Skeletal muscle satellite cell (primary cell): ENCODE measurements at regions not wholly inside any gene's neighbourhood (a gene's known extent, or its start where the extent isn't known, plus 50 kb on each side); places are given as distances from the start of the nearest gene placed in this dataset.
"Not testable (repeated sequence)": the region's sequence is repeated elsewhere in the genome, so short reads cannot be mapped to it uniquely, and the experiment has no call there.

ENCODE experiments used
- H3K27me3 ChIP-seq: 2 replicates; pipeline ENCODE4 v1.7.0; 2013; ENCODE audit warnings: low read length; ENCODE audit not compliant: control insufficient read depth, insufficient read depth
- H3K36me3 ChIP-seq: 2 replicates; pipeline ENCODE4 v1.7.0; 2013; ENCODE audit warnings: mild to moderate bottlenecking, control low read depth, low read length; ENCODE audit not compliant: insufficient read depth
- H3K4me1 ChIP-seq: 2 replicates; pipeline ENCODE4 v1.7.0; 2013; ENCODE audit warnings: low read length; ENCODE audit not compliant: control insufficient read depth, insufficient read depth
- H3K4me2 ChIP-seq: 2 replicates; pipeline ENCODE4 v1.7.0; 2013; ENCODE audit warnings: mild to moderate bottlenecking, low read length
- H3K4me3 ChIP-seq: 2 replicates; pipeline ENCODE4 v1.7.0; 2013; ENCODE audit warnings: low read length
- H3K9ac ChIP-seq: 2 replicates; pipeline ENCODE4 v1.7.0; 2013; ENCODE audit warnings: mild to moderate bottlenecking, low read depth, low read length, moderate library complexity
- H3K9me3 ChIP-seq: replicated peaks from 2 replicates; pipeline ENCODE4 v1.7.0; 2013; ENCODE audit warnings: mild to moderate bottlenecking, control low read depth, low read length

DNA sequence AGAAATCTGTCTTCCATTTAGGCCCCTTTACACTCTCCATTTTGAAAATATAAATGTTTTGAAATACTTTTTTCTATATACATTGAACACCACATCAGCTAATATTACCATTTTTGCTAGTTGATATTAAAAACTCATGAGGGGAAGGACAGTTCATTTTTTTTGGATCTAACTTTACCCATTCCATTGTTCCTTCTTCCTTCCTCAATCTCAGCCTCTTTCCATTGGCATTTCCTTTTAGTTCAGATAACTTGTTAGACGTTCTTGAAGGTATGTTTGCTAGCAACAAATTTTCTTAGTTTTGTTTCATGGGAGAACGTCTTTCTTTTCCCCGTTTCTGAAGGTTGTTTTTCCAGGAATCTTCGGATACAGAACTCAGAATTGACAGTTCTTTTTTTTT, 759.0 kb downstream of the SOCS6 start:
- Histone ChIP-seq H3K9me3 (peaks cover 3% of the 10 kb centered on the region), H3K36me3 (no peaks in the 10 kb centered on the region), H3K27me3 (no peaks in the 10 kb centered on the region), H3K4me3 (no peak overlapping the region), H3K9ac (no peak overlapping the region), H3K4me1 (no peaks in the 10 kb centered on the region), H3K4me2 (no peak overlapping the region)

DNA sequence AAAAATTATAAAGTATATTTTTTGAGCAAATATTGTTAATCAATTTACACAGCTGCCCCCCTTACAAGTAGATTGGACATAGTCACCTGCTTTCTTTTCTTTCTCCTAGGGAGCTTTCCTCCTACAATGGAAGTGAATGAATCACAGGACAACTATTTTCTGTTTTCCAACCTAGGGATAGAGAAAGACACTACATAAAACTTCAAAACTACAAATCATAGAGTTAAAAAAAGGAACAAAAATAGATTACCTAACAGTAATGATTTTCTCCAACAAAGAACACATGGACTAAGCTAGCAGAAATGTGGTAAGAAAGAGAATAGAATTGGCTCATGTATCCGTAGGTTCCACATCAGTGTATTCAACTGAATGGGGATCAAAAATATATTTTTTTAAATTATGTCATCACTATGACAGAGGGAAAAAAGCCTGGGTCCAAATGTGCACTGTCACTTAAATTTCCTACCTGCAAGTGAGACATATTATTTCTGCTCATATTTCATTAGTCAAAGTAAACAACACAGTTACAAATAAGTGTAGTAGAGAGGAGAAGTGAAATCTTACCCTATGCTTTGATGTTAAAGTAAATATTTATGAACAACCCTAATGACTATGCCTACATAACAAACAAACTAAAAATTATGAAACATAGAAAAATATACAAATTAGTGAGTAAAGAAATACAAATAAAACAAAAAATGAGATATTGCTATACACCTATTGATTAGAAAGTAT, 756.7 kb downstream of the SOCS6 start:
- Histone ChIP-seq H3K36me3 (no peaks in the 10 kb centered on the region), H3K9ac (no peak overlapping the region)

DNA sequence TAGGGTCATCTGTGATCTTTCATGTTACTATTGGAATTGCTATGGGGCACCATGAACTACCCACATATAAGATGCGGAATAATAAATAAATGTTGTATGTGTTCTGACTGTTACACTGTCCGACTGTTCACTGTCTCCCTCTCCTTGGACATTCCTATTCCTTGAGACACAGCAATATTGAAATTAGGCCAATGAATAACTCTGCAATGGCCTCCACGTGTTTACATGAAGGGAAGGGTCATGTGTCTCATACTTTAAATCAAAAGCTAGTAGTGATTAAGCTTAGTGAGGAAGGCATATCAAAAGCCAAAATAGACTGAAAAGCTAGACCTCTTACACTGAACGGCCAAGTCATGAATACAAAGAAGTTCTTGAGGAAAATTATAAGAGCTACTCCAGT, 751.3 kb downstream of the SOCS6 start:
- H3K9ac ChIP-seq: no peak overlapping the region
- no peaks in the 10 kb centered on the region for H3K4me1 ChIP-seq
- no peaks in the 10 kb centered on the region for H3K9me3 ChIP-seq
- H3K36me3 ChIP-seq: no peaks in the 10 kb centered on the region
- H3K4me2 ChIP-seq: no peak overlapping the region
- H3K27me3 ChIP-seq: no peaks in the 10 kb centered on the region
- no peak overlapping the region for H3K4me3 ChIP-seq

More for the DNA sequence above, 756.7 kb downstream of the SOCS6 start:
- no peak overlapping the region for H3K4me2 ChIP-seq
- H3K9me3 ChIP-seq: peaks cover 3% of the 10 kb centered on the region
- no peak overlapping the region for H3K4me3 ChIP-seq
- no peaks in the 10 kb centered on the region for H3K27me3 ChIP-seq
- no peaks in the 10 kb centered on the region for H3K4me1 ChIP-seq

DNA sequence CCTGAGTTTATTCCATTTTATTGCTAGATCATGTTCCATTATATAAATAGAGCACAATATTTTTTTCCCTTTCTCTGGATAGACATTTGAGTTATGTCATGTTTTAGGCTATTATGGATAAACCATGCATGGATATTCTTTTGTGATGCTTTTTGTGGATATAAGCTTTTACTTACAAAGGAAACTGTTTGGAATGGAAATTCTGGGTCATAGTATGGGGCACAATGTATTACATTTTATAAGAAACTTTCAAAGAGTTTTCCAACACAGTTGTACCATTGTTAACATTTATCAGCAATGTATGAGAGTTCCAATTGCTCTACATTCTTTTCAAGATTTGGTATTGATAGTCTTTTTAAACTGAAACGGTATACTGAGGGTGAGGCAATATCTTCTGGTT, 749.4 kb downstream of the SOCS6 start:
- H3K4me3 ChIP-seq: no peak overlapping the region
- H3K4me1 ChIP-seq: no peaks in the 10 kb centered on the region
- H3K9me3 ChIP-seq: peaks cover 3% of the 10 kb centered on the region
- H3K4me2 ChIP-seq: no peak overlapping the region
- H3K27me3 ChIP-seq: no peaks in the 10 kb centered on the region
- no peak overlapping the region for H3K9ac ChIP-seq
- H3K36me3 ChIP-seq: no peaks in the 10 kb centered on the region

DNA sequence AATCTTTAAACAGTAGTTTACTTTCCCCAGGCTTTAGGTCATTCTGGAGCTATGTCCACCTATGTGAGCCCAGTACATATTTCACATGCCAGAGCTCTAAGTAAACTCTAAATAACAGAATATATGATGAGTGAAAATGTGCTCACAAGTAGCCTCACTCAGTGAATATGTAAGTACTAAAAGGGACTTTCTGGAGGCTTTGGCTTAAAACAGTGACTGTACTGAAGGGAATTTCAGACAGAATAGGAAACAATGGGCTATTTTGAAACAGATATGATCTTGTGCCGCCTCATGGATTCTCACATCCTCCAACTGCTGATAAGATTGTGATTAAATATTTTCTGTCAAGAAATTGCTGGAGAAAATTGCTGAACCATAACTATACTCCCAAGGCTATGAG, 747.9 kb downstream of the SOCS6 start:
- peaks cover 3% of the 10 kb centered on the region for H3K9me3 ChIP-seq
- no peak overlapping the region for H3K4me3 ChIP-seq
- H3K9ac ChIP-seq: no peak overlapping the region
- no peak overlapping the region for H3K4me2 ChIP-seq
- no peaks in the 10 kb centered on the region for H3K4me1 ChIP-seq
- H3K27me3 ChIP-seq: no peaks in the 10 kb centered on the region
- no peaks in the 10 kb centered on the region for H3K36me3 ChIP-seq

DNA sequence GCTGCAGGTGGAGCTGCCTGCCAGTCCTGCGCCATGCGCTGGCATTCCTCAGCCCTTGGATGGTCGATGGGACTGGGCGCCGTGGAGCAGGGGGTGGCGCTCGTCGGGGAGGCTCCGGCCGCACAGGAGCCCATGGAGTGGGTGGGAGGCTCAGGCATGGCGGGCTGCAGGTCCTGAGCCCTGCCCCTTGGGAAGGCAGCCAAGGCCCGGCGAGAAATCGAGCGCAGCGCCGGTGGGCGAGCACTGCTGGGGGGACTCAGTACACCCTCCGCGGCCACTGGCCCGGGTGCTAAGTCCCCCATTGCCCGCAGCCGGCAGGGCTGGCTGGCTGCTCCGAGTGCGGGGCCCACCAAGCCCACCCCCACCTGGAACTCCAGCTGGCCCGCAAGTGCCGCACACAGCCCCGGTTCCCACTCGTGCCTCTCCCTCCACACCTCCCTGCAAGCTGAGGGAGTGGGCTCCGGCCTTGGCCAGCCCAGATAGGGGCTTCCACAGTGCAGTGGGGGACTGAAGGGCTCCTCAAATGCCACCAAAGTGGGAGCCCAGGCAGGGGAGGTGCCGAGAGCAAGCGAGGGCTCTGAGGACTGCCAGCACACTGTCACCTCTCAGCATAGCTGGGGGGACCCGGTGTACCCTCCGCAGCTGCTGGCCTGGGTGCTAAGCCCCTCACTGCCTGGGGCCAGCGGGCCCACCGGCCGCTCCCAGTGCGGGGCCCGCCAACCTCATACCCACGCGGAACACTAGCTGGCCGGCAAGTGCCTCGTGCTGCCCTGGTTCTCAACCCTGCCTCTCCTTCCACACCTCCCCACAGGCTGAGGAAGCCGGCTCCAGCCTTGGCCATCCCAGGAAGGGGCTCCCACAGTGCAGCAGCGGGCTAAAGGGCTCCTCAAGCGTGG, 742.7 kb downstream of the SOCS6 start:
- H3K4me3 ChIP-seq, H3K36me3 ChIP-seq, H3K9me3 ChIP-seq, H3K4me2 ChIP-seq, H3K4me1 ChIP-seq, H3K9ac ChIP-seq, H3K27me3 ChIP-seq: not testable (repeated sequence)

DNA sequence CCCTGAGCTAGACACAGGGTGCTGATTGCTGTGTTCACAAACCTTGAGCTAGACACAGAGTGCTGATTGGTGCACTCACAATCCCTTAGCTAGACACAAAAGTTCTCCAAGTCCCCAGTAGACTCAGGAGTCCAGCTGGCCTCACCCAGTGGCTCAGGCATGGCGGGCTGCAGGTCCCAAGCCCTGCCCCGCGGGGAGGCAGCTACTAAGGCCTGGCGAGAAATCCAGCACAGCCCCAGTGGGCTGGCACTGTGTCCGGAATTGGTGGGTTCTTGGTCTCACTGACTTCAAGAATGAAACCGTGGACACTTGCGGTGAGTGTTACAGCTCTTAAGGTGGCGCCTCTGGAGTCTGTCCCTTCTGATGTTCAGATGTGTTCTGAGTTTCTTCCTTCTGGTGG, 741.2 kb downstream of the SOCS6 start:
- H3K4me3 ChIP-seq, H3K27me3 ChIP-seq, H3K9me3 ChIP-seq, H3K4me2 ChIP-seq, H3K4me1 ChIP-seq, H3K36me3 ChIP-seq, H3K9ac ChIP-seq: not testable (repeated sequence)

DNA sequence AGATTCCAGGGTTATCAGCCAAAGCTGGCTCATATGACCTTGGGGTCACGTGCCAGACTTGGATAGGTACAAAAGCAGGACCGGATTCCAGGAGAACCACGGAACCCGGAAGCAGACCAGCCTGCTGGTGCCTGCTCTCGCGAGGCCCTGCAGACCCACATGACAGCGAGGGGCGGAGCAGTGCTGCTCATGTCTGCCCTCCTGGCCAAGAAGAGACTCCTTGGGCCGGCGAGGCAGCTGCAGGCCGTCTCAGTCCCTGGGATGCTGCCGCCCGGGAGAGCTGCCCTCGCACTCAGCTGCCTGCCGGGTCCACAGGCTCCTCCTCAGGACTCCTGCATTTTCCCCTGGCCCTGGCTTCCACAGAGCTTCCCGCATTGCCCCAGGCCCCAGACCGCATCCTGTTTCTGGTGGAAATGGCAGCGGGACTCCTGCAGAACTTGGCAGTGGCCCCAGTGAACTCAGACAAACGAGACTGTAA, 739.5 kb downstream of the SOCS6 start:
- H3K27me3 ChIP-seq: no peaks in the 10 kb centered on the region
- H3K9me3 ChIP-seq: no peaks in the 10 kb centered on the region

DNA sequence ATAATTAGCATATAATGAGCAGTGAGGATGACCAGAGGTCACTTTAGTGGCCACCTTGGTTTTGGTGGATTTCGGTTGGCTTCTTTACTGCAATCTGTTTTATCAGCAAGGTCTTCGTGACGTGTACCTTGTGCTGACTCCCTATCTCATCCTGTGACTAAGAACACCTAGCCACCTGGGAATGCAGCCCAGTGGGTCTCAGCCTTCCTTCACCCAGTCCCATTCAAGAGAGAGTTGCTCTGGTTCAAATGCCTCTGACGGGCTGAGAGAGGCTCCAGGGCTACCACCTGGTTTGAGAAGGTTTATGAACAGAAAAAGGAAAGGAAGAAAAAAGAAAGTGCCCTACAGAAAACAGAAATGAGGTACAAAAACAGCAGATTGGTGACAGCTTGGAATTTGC, 738.7 kb downstream of the SOCS6 start:
- no peak overlapping the region for H3K4me3 ChIP-seq
- H3K4me1 ChIP-seq: no peaks in the 10 kb centered on the region
- H3K9me3 ChIP-seq: no peaks in the 10 kb centered on the region
- no peak overlapping the region for H3K9ac ChIP-seq
- no peaks in the 10 kb centered on the region for H3K36me3 ChIP-seq
- H3K4me2 ChIP-seq: no peak overlapping the region
- H3K27me3 ChIP-seq: no peaks in the 10 kb centered on the region

More for the DNA sequence above, 739.5 kb downstream of the SOCS6 start:
- H3K36me3 ChIP-seq: no peaks in the 10 kb centered on the region
- no peak overlapping the region for H3K4me3 ChIP-seq
- no peak overlapping the region for H3K9ac ChIP-seq
- H3K4me2 ChIP-seq: no peak overlapping the region
- no peaks in the 10 kb centered on the region for H3K4me1 ChIP-seq

DNA sequence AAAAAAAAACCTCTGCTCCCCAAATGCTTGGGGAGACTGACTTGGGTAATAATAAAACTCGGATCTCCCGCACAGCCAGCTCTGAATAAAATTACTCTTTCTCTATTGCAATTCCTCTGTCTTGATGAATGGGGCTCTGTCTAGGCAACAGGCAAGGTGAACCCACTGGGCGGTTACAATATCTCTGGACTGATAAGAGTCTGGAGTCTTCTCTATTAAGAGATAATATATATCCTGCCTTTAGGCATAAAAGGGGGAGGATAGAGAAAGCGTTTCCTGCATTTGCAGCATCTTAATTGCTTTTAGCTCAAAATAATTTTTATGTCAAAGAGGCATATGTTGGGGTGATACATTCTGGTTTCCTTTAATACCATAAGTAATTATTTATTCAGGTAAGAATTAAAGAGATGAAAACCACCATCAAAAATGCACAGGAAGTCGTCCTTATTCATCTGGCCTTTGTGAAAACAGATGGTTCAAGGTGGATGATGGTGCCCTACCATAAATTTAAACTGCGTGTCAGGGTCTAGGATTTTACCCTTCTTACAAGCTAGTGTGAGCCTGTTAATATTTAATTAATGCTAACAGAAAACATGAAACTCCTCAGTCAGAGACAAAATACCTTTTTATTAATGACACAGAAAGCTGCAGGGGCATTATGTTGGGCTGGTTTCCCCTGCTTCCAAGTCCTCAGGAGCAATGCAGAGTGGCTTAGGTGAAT, 736.8 kb downstream of the SOCS6 start:
- peaks cover 2% of the 10 kb centered on the region for H3K9me3 ChIP-seq
- no peaks in the 10 kb centered on the region for H3K36me3 ChIP-seq
- H3K27me3 ChIP-seq: no peaks in the 10 kb centered on the region
- no peaks in the 10 kb centered on the region for H3K4me1 ChIP-seq
- H3K4me2 ChIP-seq: no peak overlapping the region
- H3K4me3 ChIP-seq: no peak overlapping the region
- H3K9ac ChIP-seq: no peak overlapping the region

DNA sequence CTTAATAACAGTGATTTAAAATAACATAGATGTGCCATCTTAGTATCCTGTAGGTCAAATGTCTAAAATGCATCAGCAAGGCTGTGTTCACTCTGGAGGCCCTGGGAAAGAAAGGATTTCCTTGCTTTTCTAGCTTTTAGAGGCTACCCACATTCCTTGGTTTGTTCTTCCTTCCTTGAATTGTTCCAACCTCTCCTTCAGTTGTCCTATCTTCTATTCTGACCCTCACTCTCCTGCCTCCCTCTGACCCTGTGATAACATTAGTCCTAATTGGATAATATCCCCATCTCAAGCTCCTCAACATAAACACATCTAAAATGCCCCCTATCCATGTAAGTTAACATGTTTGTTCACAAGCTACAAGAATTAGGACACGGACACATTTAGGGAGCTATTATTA, 733.5 kb downstream of the SOCS6 start:
- Histone ChIP-seq H3K9me3 (peaks cover 7% of the 10 kb centered on the region), H3K4me1 (no peaks in the 10 kb centered on the region), H3K4me3 (no peak overlapping the region), H3K27me3 (no peaks in the 10 kb centered on the region), H3K36me3 (no peaks in the 10 kb centered on the region), H3K9ac (no peak overlapping the region), H3K4me2 (no peak overlapping the region)
